Astrocyte of the cerebellum (primary cell): ENCODE measurements at regions not wholly inside any gene's neighbourhood (a gene's known extent, or its start where the extent isn't known, plus 50 kb on each side); places are given as distances from the start of the nearest gene placed in this dataset.

Experiments
- DNase-seq: peaks from one replicate; pipeline ENCODE4 v3.0.0-alpha.2; 2011; ENCODE audit warnings: low read depth
- H3K4me3 ChIP-seq: 2 replicates; pipeline ENCODE4 v1.5.1; 2011; ENCODE audit warnings: mild to moderate bottlenecking, low read depth, low read length, moderate library complexity
- in situ Hi-C: cut with HindIII; loops from 2 replicates; pipeline ENCODE4 v1.10.0; 2017; ENCODE audit warnings: low sequenced_read_pairs
- TF ChIP-seq, protein P1 (sequence below): IDR thresholded peaks from 2 replicates; pipeline ENCODE4 v1.5.1; 2012; ENCODE audit warnings: low read length, low read depth, moderate library complexity, mild to moderate bottlenecking; ENCODE audit errors: missing control alignments

GRCh38 chr4:186940476-186940875 is 216.8 kb upstream of the FAT1 start:
- TF ChIP-seq, protein P1, sequence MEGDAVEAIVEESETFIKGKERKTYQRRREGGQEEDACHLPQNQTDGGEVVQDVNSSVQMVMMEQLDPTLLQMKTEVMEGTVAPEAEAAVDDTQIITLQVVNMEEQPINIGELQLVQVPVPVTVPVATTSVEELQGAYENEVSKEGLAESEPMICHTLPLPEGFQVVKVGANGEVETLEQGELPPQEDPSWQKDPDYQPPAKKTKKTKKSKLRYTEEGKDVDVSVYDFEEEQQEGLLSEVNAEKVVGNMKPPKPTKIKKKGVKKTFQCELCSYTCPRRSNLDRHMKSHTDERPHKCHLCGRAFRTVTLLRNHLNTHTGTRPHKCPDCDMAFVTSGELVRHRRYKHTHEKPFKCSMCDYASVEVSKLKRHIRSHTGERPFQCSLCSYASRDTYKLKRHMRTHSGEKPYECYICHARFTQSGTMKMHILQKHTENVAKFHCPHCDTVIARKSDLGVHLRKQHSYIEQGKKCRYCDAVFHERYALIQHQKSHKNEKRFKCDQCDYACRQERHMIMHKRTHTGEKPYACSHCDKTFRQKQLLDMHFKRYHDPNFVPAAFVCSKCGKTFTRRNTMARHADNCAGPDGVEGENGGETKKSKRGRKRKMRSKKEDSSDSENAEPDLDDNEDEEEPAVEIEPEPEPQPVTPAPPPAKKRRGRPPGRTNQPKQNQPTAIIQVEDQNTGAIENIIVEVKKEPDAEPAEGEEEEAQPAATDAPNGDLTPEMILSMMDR = no peak
- in situ Hi-C loops = no loop called here

GRCh38 chr4:186942758-186943377 is 219.2 kb upstream of the FAT1 start:
- H3K4me3 ChIP-seq = no peak overlapping the region
- no peak for DNase-seq
- TF ChIP-seq, protein P1 = peak; percentile 13
- in situ Hi-C loops = no loop called here

More at GRCh38 chr4:186940476-186940875, 216.8 kb upstream of the FAT1 start:
- no peak overlapping the region for H3K4me3 ChIP-seq
- DNase-seq = no peak

DNA sequence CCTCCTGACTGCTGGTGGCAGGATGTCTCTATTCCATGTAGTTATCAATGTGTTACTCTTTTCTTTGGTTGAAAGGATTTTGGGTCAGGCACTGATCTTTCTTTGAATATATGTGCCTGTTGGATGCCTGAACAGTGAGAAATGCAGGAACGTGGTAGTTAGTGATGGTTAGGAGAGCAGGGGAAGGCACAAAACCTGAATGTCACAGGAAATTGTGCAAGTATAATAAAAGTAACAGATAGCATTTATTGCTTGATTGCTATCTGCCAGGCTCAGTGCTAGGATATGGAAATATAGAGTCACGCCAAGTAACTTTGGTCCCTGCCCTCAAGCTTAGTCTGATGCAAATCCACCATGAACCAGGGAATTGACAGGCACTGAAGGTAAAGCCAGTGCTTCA is 219.8 kb upstream of the FAT1 start:
- no peak overlapping the region for H3K4me3 ChIP-seq
- DNase-seq = no peak
- in situ Hi-C loops = no loop called here
- TF ChIP-seq, protein P1 = no peak

- DNase-seq = no peak
- in situ Hi-C loops = no loop called here
- no peak overlapping the region for H3K4me3 ChIP-seq
- TF ChIP-seq, protein P1 = no peak
Measured at GRCh38 chr4:186946136-186946535, 222.5 kb upstream of the FAT1 start.

DNA sequence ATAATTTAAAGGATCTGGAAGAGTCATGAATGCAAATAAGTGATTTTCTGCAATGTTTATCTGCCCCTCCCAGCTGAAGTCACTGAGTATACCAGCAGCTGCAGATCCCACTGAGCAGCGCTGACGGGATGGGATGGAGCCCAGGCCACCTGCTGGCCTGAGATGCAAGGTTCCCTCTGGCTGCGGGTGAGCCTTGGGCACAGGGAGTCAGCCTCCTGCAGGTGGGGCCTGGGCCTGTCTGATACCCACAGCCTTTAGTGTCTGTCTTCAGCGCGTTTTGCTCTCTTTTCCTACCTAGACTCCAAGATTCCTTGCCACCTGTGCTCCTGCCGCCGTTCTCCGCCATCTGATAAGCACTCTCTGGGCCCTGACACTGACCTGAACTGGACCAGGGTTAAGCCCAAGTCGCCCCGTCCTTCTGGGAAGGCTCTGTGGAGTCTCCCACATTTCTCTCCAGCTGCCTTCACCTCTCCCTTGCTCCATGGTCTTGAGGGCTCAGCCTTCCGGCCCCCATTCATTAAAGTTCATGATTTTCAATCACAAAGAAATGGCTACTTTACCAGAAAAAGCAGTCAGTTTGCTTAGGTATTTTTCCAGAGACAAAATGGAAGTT is 223.1 kb upstream of the FAT1 start:
- in situ Hi-C loops = no loop called here
- TF ChIP-seq, protein P1 = peak; percentile 44
- DNase-seq = no peak
- no peak overlapping the region for H3K4me3 ChIP-seq

DNA sequence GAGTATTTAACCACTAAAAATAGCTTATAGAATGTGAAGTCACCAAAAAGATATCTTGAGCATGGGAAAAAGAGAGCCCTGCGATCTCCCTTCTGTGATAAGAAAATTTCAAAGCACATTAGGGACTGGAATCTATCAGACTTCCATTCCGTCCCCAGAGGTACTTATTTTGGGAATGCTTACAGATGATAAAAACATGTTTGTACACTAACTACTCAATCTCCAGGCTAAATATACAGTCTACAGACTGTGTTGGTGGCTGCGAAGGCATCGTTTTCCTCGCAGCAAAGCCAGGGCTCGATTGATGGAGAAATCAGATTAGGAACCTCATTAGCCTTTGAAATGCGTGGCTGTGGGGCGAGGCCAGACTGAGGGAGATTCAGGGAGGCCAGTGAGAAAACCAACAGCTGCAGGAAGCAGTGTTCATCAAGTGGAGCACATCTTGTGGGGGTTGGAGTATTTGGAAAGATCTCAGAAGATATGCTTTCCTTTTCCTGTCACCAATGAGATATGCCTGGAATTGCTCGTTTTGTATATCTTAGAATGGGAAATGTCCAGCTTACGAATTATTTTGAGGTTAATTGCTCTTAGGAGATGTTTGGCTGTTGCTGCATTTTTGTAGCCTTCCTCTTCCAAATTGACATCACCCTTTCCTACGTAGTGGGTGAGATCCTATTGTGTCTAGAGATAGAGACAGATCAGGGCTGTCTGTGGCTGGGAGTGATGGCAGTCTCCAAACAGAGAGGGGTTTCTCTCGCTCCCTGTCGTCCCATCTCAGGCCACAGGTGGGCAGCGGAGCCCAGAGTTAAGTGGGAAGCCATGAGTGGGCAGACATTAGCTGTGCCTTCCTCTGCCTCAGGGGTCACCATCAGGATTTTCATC is 224.9 kb upstream of the FAT1 start:
- H3K4me3 ChIP-seq = no peak overlapping the region
- DNase-seq = no peak

More for the DNA sequence above, 224.9 kb upstream of the FAT1 start:
- TF ChIP-seq, protein P1 = peak; percentile 70
- in situ Hi-C loops = no loop called here
